A673 (cell line): ENCODE measurements at regions not wholly inside any gene's neighbourhood (a gene's known extent, or its start where the extent isn't known, plus 50 kb on each side); places are given as distances from the start of the nearest gene placed in this dataset.

Experiments
- BruUV-seq: library from RNA; stranded (reverse); fragments of 400-500 nt; replicated peaks from 2 replicates; lab custom pipeline; 2021; lab: Mats Ljungman, UMichigan
- CTCF ChIA-PET: fragments of 300-600 bp; sonication (Branson Sonifier 250); formaldehyde crosslinking; loops from one replicate; lab custom pipeline; 2022; ENCODE audit warnings: antibody characterized with exemption; lab: Charles Lee
- POLR2A ChIA-PET: fragments of 300-600 bp; sonication (Branson Sonifier 250); formaldehyde crosslinking; loops from one replicate; lab custom pipeline; 2022; ENCODE audit warnings: antibody characterized with exemption; ENCODE audit not compliant: low non-redundant PET; lab: Charles Lee
- DNase-seq: peaks from one replicate; pipeline ENCODE4 v3.0.0-alpha.2; 2015; ENCODE audit warnings: low spot score
- H3K27ac ChIP-seq: fragments of 200-600 bp; sonication (generic); 2 replicates; pipeline ENCODE4 v1.5.1; 2016; ENCODE audit warnings: mixed run types, low read depth, mild to moderate bottlenecking, mixed read lengths, antibody characterized with exemption, low read length; ENCODE audit not compliant: poor library complexity, severe bottlenecking
- H3K27me3 ChIP-seq: fragments of 200-600 bp; sonication (generic); replicated peaks from 2 replicates; pipeline ENCODE4 v1.6.1; 2017; ENCODE audit warnings: mixed run types, low read depth, mild to moderate bottlenecking, mixed read lengths, antibody characterized with exemption, low read length; ENCODE audit not compliant: insufficient read depth, poor library complexity
- H3K36me3 ChIP-seq: fragments of 200-600 bp; sonication (generic); 2 replicates; pipeline ENCODE4 v1.6.1; 2016; ENCODE audit warnings: mixed run types, mild to moderate bottlenecking, mixed read lengths, antibody characterized with exemption, low read length; ENCODE audit not compliant: insufficient read depth, poor library complexity, severe bottlenecking
- H3K4me1 ChIP-seq: fragments of 200-600 bp; sonication (generic); 2 replicates; pipeline ENCODE4 v1.6.1; 2017; ENCODE audit warnings: mixed run types, mild to moderate bottlenecking, mixed read lengths, antibody characterized with exemption, low read length; ENCODE audit not compliant: insufficient read depth, poor library complexity, severe bottlenecking
- H3K4me3 ChIP-seq: fragments of 200-600 bp; sonication (generic); 2 replicates; pipeline ENCODE4 v1.5.1; 2016; ENCODE audit warnings: low read depth, mixed run types, mild to moderate bottlenecking, mixed read lengths, low read length; ENCODE audit not compliant: poor library complexity, severe bottlenecking
- H3K9me3 ChIP-seq: fragments of 200-600 bp; sonication (generic); 2 replicates; pipeline ENCODE4 v1.6.1; 2016; ENCODE audit warnings: mixed run types, low read depth, mild to moderate bottlenecking, mixed read lengths, antibody characterized with exemption, low read length; ENCODE audit not compliant: poor library complexity, severe bottlenecking
- EZH2 ChIP-seq: fragments of 200-600 bp; sonication (generic); IDR thresholded peaks from 2 replicates; pipeline ENCODE4 v1.6.1; 2017; ENCODE audit warnings: borderline replicate concordance, low read depth, mild to moderate bottlenecking, mixed read lengths, antibody characterized with exemption, low read length; ENCODE audit not compliant: poor library complexity, severe bottlenecking
- intact Hi-C: fragments of 100-400 bp; cut with micrococcal nuclease; formaldehyde crosslinking; loops from one replicate; pipeline ENCODE4 v1.10.0; 2022; ENCODE audit not compliant: unreplicated experiment
- TF ChIP-seq, protein P1 (sequence below): fragments of 300-800, 200-600 bp; sonication (generic); conservative IDR thresholded peaks from 2 replicates; pipeline ENCODE4 v1.5.1; 2017; ENCODE audit warnings: low read depth, mild to moderate bottlenecking, antibody characterized with exemption, low read length, moderate library complexity, mixed read lengths

- POLR2A ChIA-PET = no interaction called here
- peaks cover 7% of the 10 kb centered on the region for H3K4me1 ChIP-seq
- no peaks in the 10 kb centered on the region for H3K27me3 ChIP-seq
- no peak for TF ChIP-seq EZH2
- TF ChIP-seq, protein P1, sequence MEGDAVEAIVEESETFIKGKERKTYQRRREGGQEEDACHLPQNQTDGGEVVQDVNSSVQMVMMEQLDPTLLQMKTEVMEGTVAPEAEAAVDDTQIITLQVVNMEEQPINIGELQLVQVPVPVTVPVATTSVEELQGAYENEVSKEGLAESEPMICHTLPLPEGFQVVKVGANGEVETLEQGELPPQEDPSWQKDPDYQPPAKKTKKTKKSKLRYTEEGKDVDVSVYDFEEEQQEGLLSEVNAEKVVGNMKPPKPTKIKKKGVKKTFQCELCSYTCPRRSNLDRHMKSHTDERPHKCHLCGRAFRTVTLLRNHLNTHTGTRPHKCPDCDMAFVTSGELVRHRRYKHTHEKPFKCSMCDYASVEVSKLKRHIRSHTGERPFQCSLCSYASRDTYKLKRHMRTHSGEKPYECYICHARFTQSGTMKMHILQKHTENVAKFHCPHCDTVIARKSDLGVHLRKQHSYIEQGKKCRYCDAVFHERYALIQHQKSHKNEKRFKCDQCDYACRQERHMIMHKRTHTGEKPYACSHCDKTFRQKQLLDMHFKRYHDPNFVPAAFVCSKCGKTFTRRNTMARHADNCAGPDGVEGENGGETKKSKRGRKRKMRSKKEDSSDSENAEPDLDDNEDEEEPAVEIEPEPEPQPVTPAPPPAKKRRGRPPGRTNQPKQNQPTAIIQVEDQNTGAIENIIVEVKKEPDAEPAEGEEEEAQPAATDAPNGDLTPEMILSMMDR = no peak
- H3K36me3 ChIP-seq = no peaks in the 10 kb centered on the region
- CTCF ChIA-PET = no interaction called here
- peak; percentile 58 for DNase-seq
- H3K4me3 ChIP-seq = no peak overlapping the region
- no peak overlapping the region for H3K27ac ChIP-seq
- intact Hi-C loops = no loop called here
- no TSS peak for BruUV-seq
- no peaks in the 10 kb centered on the region for H3K9me3 ChIP-seq
These were observed 622.1 kb downstream of the METTL15 start for GRCh38 chr11:28730336-28730735.

DNA sequence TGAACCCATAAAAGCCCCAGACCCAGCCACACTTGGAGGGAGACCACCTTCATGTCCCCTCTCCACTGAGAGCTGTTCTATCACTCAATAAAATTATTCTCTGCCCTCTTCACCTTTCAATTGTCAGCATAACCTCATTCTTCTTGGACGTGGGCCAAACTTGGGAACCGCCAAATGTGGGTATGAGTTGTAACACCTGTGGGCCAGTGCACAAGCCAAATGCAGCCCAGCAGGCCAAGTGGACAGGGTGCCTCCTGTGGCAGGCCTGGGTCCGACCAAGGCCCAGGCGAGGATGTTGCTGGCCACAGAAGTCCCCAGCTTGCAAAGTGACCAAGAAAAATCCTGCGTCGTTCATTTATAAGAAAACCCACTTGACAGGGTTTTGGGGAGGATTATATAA lies 621.2 kb downstream of the METTL15 start:
- Histone ChIP-seq H3K4me1 (peaks cover 7% of the 10 kb centered on the region), H3K27ac (no peak overlapping the region), H3K27me3 (no peaks in the 10 kb centered on the region), H3K9me3 (no peaks in the 10 kb centered on the region), H3K4me3 (no peak overlapping the region), H3K36me3 (no peaks in the 10 kb centered on the region)
- TF ChIP-seq, protein P1 = no peak
- no peak for TF ChIP-seq EZH2
- no TSS peak for BruUV-seq
- POLR2A ChIA-PET = interaction anchor here (0.6 kb wide), 1 partner anchor 1121 kb away, joined by 3 read pairs; no protein-coding TSS in a partner anchor
- no peak for DNase-seq
- intact Hi-C loops = no loop called here
- CTCF ChIA-PET = interaction anchor here (0.5 kb wide), 1 partner anchor 264 kb away, joined by 3 read pairs; no protein-coding TSS in a partner anchor

GRCh38 chr11:28728666-28729065 lies 620.5 kb downstream of the METTL15 start:
- ChIA-PET CTCF (no interaction called here), POLR2A (interaction anchor here (0.6 to 0.7 kb wide), 2 partner anchors 19 to 685 kb away, joined by 4 to 5 read pairs; no protein-coding TSS in a partner anchor)
- H3K4me3 ChIP-seq = no peak overlapping the region
- intact Hi-C loops = no loop called here
- no peaks in the 10 kb centered on the region for H3K36me3 ChIP-seq
- DNase-seq = no peak
- peaks cover 7% of the 10 kb centered on the region for H3K4me1 ChIP-seq
- no peak for TF ChIP-seq EZH2
- TF ChIP-seq, protein P1 = no peak
- no peak overlapping the region for H3K27ac ChIP-seq
- H3K27me3 ChIP-seq = no peaks in the 10 kb centered on the region
- no TSS peak for BruUV-seq
- no peaks in the 10 kb centered on the region for H3K9me3 ChIP-seq
